ENCODE measurements at regions not wholly inside any gene's neighbourhood (a gene's known extent, or its start where the extent isn't known, plus 50 kb on each side); places are given as distances from the start of the nearest gene placed in this dataset.

DNA sequence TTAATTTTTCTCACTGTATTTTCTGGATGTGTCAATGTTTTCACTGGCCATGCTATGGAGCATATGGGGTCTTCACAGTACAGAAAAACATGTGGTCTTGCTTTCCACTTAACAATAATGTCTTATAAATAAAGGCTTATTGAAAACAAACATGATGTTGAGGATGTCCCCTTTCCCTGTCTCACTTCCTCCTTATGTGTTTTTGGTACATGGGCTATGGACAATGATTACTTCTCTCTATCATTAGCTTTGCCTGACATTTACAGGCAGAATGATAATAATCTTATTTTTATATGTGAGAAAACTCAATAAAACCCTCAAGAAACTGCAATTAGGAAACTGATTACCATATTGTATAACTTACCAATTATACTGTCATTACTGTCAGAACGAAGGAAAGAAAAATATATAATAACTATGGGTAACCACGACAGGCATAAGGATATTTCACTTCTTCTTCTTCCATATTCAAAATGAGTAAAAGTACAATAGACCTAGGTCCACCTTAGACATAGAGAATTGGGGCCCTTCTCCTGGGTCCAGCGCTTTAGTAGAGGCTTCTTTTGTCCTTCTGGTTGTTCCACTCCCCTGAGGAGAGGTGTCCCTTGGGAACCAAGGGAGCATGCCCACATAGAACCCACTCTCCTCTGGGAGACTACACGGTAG, 375.0 kb downstream of the MAN2A1 start:
- WGBS (ENCODE audit: insufficient coverage, insufficient replicate concordance, low lambda C conversion rate, missing lambda C conversion rate), result 6% methylated on average over 4 of the region's 4 CpGs
- in situ Hi-C loops (cut with MboI) (no loop called here), intact Hi-C loops (cut with micrococcal nuclease; ENCODE audit: unreplicated experiment) (no loop called here)
- DNase-seq (ENCODE audit: low read depth, low spot score) (no peak), ATAC-seq (no peak), FAIRE-seq (no peak)
- no peaks in the 10 kb centered on the region for H3K79me2 ChIP-seq (ENCODE audit: control insufficient read depth, insufficient read depth, low read length)
- no peak overlapping the region for H3K9ac ChIP-seq (ENCODE audit: control insufficient read depth, insufficient read depth, low read length)
- POLR2A ChIA-PET, result no interaction called here
- TF ChIP-seq CBFB (IDR thresholded peaks at IDR 0.05; ENCODE audit: low read depth) (no peak), TARDBP (IDR thresholded peaks at IDR 0.05; ENCODE audit: borderline replicate concordance) (no peak), ETV6 (conservative IDR thresholded peaks at IDR 0.05 in 1 of 2, IDR thresholded peaks at IDR 0.05 in 1 of 2; ENCODE audit: borderline replicate concordance in 1 of 2, low read depth in 1 of 2) (no peak), BCL3 (IDR thresholded peaks at IDR 0.05; ENCODE audit: borderline replicate concordance, insufficient read depth, low read depth, low read length, poor library complexity, severe bottlenecking) (no peak), EP300 (IDR thresholded peaks at IDR 0.05; ENCODE audit: borderline replicate concordance in 1 of 2, control insufficient read depth in 1 of 2, low read depth in 2 of 2, low read length in 2 of 2) (no peak)
- CTCF ChIA-PET, result no interaction called here
- no peaks in the 10 kb centered on the region for H3K27me3 ChIP-seq (replicated peaks in 1 of 2; ENCODE audit: control insufficient read depth in 2 of 2, insufficient read depth in 2 of 2, low read length in 1 of 2)
- no peaks in the 10 kb centered on the region for H3K9me3 ChIP-seq (replicated peaks; ENCODE audit: control insufficient read depth, insufficient read depth, low read length)
- RAD21 ChIA-PET (ENCODE audit: unreplicated experiment), result no interaction called here
- no TSS peak for BruUV-seq (replicated peaks)
- H2AFZ ChIP-seq (ENCODE audit: control insufficient read depth, low read depth, low read length), result no peak overlapping the region
- H4K20me1 ChIP-seq (ENCODE audit: control insufficient read depth, insufficient read depth), result no peaks in the 10 kb centered on the region
- H3K36me3 ChIP-seq (ENCODE audit: control insufficient read depth in 2 of 2, insufficient read depth in 2 of 2, low read length in 1 of 2), result no peaks in the 10 kb centered on the region
- H3K4me3 ChIP-seq, result no peak overlapping the region
- no peaks in the 10 kb centered on the region for H3K4me1 ChIP-seq (ENCODE audit: control insufficient read depth, insufficient read depth, low read length)
- H3K4me2 ChIP-seq (ENCODE audit: control insufficient read depth, insufficient read depth), result no peak overlapping the region
- no peak overlapping the region for H3K27ac ChIP-seq (ENCODE audit: control insufficient read depth, insufficient read depth)
- SMC1A ChIA-PET (ENCODE audit: uncharacterized antibody, unreplicated experiment), result no interaction called here

DNA sequence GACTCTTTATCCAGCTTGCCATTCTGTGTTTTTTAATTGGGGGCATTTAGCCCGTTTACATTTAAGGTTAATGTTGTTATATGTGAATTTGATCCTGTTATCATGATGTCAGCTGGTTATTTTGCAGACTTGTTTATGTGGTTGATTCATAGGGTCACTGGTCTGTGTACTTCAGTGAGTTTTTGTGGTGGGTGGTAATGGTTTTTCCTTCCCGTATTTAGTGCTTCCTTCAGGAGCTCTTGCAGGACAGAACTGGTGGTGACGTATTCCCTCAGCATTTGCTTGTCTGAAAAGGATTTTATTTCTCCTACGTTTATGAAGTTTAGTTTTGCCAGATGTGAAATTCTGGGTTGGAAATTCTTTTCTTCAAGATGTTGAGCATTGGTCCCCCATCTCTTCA, 381.1 kb downstream of the MAN2A1 start:
- Histone ChIP-seq H3K27me3 (replicated peaks in 1 of 2; ENCODE audit: control insufficient read depth in 2 of 2, insufficient read depth in 2 of 2, low read length in 1 of 2) (no peaks in the 10 kb centered on the region; a peak in 1 of 4 replicates), H3K4me1 (ENCODE audit: control insufficient read depth, insufficient read depth, low read length) (no peaks in the 10 kb centered on the region), H3K4me3 (no peak overlapping the region), H3K9ac (ENCODE audit: control insufficient read depth, insufficient read depth, low read length) (no peak overlapping the region), H3K27ac (ENCODE audit: control insufficient read depth, insufficient read depth) (no peak overlapping the region), H3K79me2 (ENCODE audit: control insufficient read depth, insufficient read depth, low read length) (no peaks in the 10 kb centered on the region), H3K9me3 (replicated peaks; ENCODE audit: control insufficient read depth, insufficient read depth, low read length) (no peaks in the 10 kb centered on the region), H3K36me3 (ENCODE audit: control insufficient read depth in 2 of 2, insufficient read depth in 2 of 2, low read length in 1 of 2) (no peaks in the 10 kb centered on the region), H2AFZ (ENCODE audit: control insufficient read depth, low read depth, low read length) (no peak overlapping the region), H4K20me1 (ENCODE audit: control insufficient read depth, insufficient read depth) (no peaks in the 10 kb centered on the region), H3K4me2 (ENCODE audit: control insufficient read depth, insufficient read depth) (no peak overlapping the region)
- ChIA-PET CTCF (no interaction called here), SMC1A (ENCODE audit: uncharacterized antibody, unreplicated experiment) (no interaction called here), RAD21 (ENCODE audit: unreplicated experiment) (no interaction called here), POLR2A (no interaction called here)
- WGBS (ENCODE audit: insufficient coverage, insufficient replicate concordance, low lambda C conversion rate, missing lambda C conversion rate), result 44% methylated on average over 4 of the region's 4 CpGs
- ATAC-seq (no peak), DNase-seq (ENCODE audit: low read depth, low spot score) (no peak), FAIRE-seq (no peak)
- intact Hi-C loops (cut with micrococcal nuclease; ENCODE audit: unreplicated experiment) (no loop called here), in situ Hi-C loops (cut with MboI) (no loop called here)
- BruUV-seq (replicated peaks), result no TSS peak
- no peak for TF ChIP-seq SIX5 (IDR thresholded peaks at IDR 0.05; ENCODE audit: low read depth, low read length, severe bottlenecking)
- TF ChIP-seq CEBPB (IDR thresholded peaks at IDR 0.05; ENCODE audit: borderline replicate concordance in 1 of 2, low read depth in 2 of 2, low read length in 2 of 2), result no peak
- TF ChIP-seq BRCA1 (IDR thresholded peaks at IDR 0.05; ENCODE audit: low read depth, low read length), result no peak
- TF ChIP-seq, protein P1, sequence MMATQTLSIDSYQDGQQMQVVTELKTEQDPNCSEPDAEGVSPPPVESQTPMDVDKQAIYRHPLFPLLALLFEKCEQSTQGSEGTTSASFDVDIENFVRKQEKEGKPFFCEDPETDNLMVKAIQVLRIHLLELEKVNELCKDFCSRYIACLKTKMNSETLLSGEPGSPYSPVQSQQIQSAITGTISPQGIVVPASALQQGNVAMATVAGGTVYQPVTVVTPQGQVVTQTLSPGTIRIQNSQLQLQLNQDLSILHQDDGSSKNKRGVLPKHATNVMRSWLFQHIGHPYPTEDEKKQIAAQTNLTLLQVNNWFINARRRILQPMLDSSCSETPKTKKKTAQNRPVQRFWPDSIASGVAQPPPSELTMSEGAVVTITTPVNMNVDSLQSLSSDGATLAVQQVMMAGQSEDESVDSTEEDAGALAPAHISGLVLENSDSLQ (IDR thresholded peaks at IDR 0.05), result no peak
- TF ChIP-seq ZNF592 (IDR thresholded peaks at IDR 0.05), result no peak

Measured in GM12878 (cell line).